Spleen (tissue), 7 donors: ENCODE measurements at regions not wholly inside any gene's neighbourhood (a gene's known extent, or its start where the extent isn't known, plus 50 kb on each side); places are given as distances from the start of the nearest gene placed in this dataset.

ENCODE experiments used
- POLR2A ChIP-seq, 3 donors: fragments of 450-650 bp; IDR thresholded peaks; one replicate each; pipeline ENCODE4 v1.5.1; 2017; ENCODE audit warnings: antibody characterized with exemption in 3 of 3, mild to moderate bottlenecking in 1 of 3
- POLR2AphosphoS5 ChIP-seq, 3 donors: sonication (generic); formaldehyde crosslinking; IDR thresholded peaks; one replicate each; pipeline ENCODE4 v1.5.1; 2017; ENCODE audit warnings: antibody characterized with exemption in 3 of 3
- TF ChIP-seq, protein P1 (sequence below), 11 experiments: fragments of 200-600 bp in 7 of 11; fragments of 450-650 bp in 4 of 11; sonication (generic) in 4 of 11; IDR thresholded peaks in 8 of 11; conservative IDR thresholded peaks in 3 of 11; 1 replicate in 7 of 11; 2 replicates in 4 of 11; pipeline versions ENCODE4 v1.4.0 to v1.8.0; 2016 to 2021; ENCODE audit warnings: antibody characterized with exemption in 11 of 11, inconsistent platforms in 4 of 11, mild to moderate bottlenecking in 1 of 11
- donor health status: DM: no; HTN: no; CAD: no; lungs with moderate emphysema.
- donor health status: DM: no; HTN: no; CAD: no.
- donor health status: DM: no; HTN: no; CAD: no.

DNA sequence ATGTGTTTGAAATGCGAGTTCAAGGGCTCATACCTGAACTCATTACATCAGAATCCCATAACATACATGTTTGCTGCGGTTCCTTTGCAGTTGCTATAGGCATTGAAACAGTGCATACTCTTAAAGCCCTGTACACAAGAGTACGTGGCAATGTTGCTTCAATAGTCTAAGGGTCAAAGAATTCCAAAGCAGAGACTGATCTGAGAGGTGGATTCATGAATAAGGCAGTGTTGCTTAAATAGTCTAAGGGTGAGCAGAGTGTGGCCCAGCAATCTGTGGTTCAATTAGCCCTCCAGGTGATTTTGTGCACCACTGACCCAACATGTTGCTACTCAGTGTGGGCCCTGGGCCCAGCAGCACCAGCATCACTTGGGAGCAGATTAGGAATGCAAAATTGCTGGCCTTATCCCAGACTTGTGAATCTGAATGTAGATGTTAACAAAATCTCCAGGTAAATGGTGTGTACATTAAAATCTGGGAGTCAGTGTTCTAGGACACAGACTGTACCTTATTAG lies 314.7 kb upstream of the UMPS start:
- TF ChIP-seq, protein P1, sequence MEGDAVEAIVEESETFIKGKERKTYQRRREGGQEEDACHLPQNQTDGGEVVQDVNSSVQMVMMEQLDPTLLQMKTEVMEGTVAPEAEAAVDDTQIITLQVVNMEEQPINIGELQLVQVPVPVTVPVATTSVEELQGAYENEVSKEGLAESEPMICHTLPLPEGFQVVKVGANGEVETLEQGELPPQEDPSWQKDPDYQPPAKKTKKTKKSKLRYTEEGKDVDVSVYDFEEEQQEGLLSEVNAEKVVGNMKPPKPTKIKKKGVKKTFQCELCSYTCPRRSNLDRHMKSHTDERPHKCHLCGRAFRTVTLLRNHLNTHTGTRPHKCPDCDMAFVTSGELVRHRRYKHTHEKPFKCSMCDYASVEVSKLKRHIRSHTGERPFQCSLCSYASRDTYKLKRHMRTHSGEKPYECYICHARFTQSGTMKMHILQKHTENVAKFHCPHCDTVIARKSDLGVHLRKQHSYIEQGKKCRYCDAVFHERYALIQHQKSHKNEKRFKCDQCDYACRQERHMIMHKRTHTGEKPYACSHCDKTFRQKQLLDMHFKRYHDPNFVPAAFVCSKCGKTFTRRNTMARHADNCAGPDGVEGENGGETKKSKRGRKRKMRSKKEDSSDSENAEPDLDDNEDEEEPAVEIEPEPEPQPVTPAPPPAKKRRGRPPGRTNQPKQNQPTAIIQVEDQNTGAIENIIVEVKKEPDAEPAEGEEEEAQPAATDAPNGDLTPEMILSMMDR (IDR thresholded peaks at IDR 0.05 in 8 of 11, conservative IDR thresholded peaks at IDR 0.05 in 3 of 11), result no peak
- TF ChIP-seq POLR2AphosphoS5 (IDR thresholded peaks at IDR 0.05), result no peak
- TF ChIP-seq POLR2A (IDR thresholded peaks at IDR 0.05), result no peak
